B cell (primary cell): ENCODE measurements at regions not wholly inside any gene's neighbourhood (a gene's known extent, or its start where the extent isn't known, plus 50 kb on each side); places are given as distances from the start of the nearest gene placed in this dataset.
"Not testable (repeated sequence)": the region's sequence is repeated elsewhere in the genome, so short reads cannot be mapped to it uniquely, and the experiment has no call there.

Experiments
- ATAC-seq: fragments of 200-7000 bp; cut with Tn5 transposase; one replicate; pipeline ENCODE4 v1.10.0; 2021; ENCODE audit warnings: low read depth, mild to moderate bottlenecking, moderate number of reproducible peaks, moderate library complexity
- CTCF ChIA-PET: fragments of 350-600 bp; sonication (Branson Sonifier 250); formaldehyde crosslinking; loops from one replicate; lab custom pipeline; 2021; ENCODE audit warnings: antibody characterized with exemption, inconsistent platforms; lab: Charles Lee
- POLR2A ChIA-PET: fragments of 350-600 bp; sonication (Branson Sonifier 250); formaldehyde crosslinking; loops from one replicate; lab custom pipeline; 2021; ENCODE audit warnings: antibody characterized with exemption; lab: Charles Lee
- DNase-seq: peaks from one replicate; pipeline ENCODE4 v3.0.0; 2013
- H2AFZ ChIP-seq: 2 replicates; pipeline ENCODE4 v1.6.1; 2012; ENCODE audit warnings: mild to moderate bottlenecking, low read depth, low read length; ENCODE audit not compliant: insufficient read depth, poor library complexity, severe bottlenecking
- H3K27ac ChIP-seq, 2 donors: 1 replicate in 1 of 2; 2 replicates in 1 of 2; pipeline ENCODE4 v1.5.1; 2012 to 2013; ENCODE audit warnings: low read length in 2 of 2, mild to moderate bottlenecking in 2 of 2, moderate library complexity in 1 of 2
- H3K27me3 ChIP-seq, 4 experiments: fragments of 200-600 bp in 1 of 4; sonication (generic) in 1 of 4; replicated peaks in 1 of 4; 1 replicate in 2 of 4; 2 replicates in 2 of 4; pipeline versions ENCODE4 v1.6.1 to v1.7.0; 2013 to 2016; ENCODE audit warnings: low read length in 3 of 4, mild to moderate bottlenecking in 2 of 4, mixed read lengths in 1 of 4, moderate library complexity in 1 of 4; ENCODE audit not compliant: insufficient read depth in 4 of 4, control insufficient read depth in 3 of 4; ENCODE audit errors: control extremely low read depth in 1 of 4
- H3K36me3 ChIP-seq, 2 experiments: replicated peaks in 1 of 2; 1 replicate in 1 of 2; 2 replicates in 1 of 2; pipeline versions ENCODE4 v1.6.1 to v1.7.1; 2013; ENCODE audit warnings: low read length in 1 of 2; ENCODE audit not compliant: insufficient read depth in 2 of 2, control insufficient read depth in 1 of 2; ENCODE audit errors: control extremely low read depth in 1 of 2, extremely low read depth in 1 of 2
- H3K4me1 ChIP-seq, 2 donors: fragments of 200-600 bp in 1 of 2; sonication (generic) in 1 of 2; 1 replicate in 1 of 2; 2 replicates in 1 of 2; pipeline versions ENCODE4 v1.5.1 to v1.6.1; 2013 to 2017; ENCODE audit warnings: low read length in 2 of 2; ENCODE audit not compliant: control insufficient read depth in 2 of 2, insufficient read depth in 2 of 2
- H3K4me2 ChIP-seq: replicated peaks from 2 replicates; pipeline ENCODE3; 2012; ENCODE audit warnings: mild to moderate bottlenecking, low read depth, low read length; ENCODE audit not compliant: poor library complexity, severe bottlenecking
- H3K4me3 ChIP-seq, 5 experiments: fragments of 200-600 bp in 1 of 5; sonication (generic) in 1 of 5; 1 replicate in 3 of 5; 2 replicates in 2 of 5; pipeline versions ENCODE4 v1.5.1 to v1.7.0; 2011 to 2016; ENCODE audit warnings: low read length in 4 of 5, mild to moderate bottlenecking in 4 of 5, low read depth in 2 of 5, control low read depth in 1 of 5, moderate library complexity in 1 of 5; ENCODE audit not compliant: insufficient read depth in 1 of 5; ENCODE audit errors: control extremely low read depth in 1 of 5, extremely low read depth in 1 of 5
- H3K79me2 ChIP-seq: fragments of 200-600 bp; sonication (generic); one replicate; pipeline ENCODE4 v1.6.0; 2016; ENCODE audit warnings: low read length; ENCODE audit not compliant: control insufficient read depth, insufficient read depth
- H3K9ac ChIP-seq: fragments of 200-600 bp; sonication (generic); 2 replicates; pipeline ENCODE4 v1.6.1; 2017; ENCODE audit warnings: mild to moderate bottlenecking, low read length, moderate library complexity
- H3K9me3 ChIP-seq, 3 donors: one replicate each; pipeline versions ENCODE4 v1.6.1 to v1.7.1; 2013; ENCODE audit warnings: low read length in 2 of 3; ENCODE audit not compliant: control insufficient read depth in 2 of 3, insufficient read depth in 1 of 3; ENCODE audit errors: control extremely low read depth in 1 of 3
- H4K20me1 ChIP-seq: 2 replicates; pipeline ENCODE4 v1.6.0; 2012; ENCODE audit warnings: mild to moderate bottlenecking, low read length; ENCODE audit not compliant: insufficient read depth, control insufficient read depth, poor library complexity, severe bottlenecking
- H3K27ac Mint-ChIP-seq: one replicate; pipeline ENCODE4 v1.8.0; 2021; ENCODE audit warnings: mixed read lengths
- H3K27me3 Mint-ChIP-seq: one replicate; pipeline ENCODE4 v1.8.0; 2021; ENCODE audit warnings: mixed read lengths
- H3K4me1 Mint-ChIP-seq: one replicate; pipeline ENCODE4 v1.8.0; 2021; ENCODE audit warnings: mixed read lengths
- H3K4me3 Mint-ChIP-seq: one replicate; pipeline ENCODE4 v1.8.0; 2021; ENCODE audit warnings: mixed read lengths
- H3K9me3 Mint-ChIP-seq: one replicate; pipeline ENCODE4 v1.8.0; 2022; ENCODE audit warnings: mixed read lengths; ENCODE audit not compliant: insufficient read depth
- EZH2 ChIP-seq: IDR thresholded peaks from 2 replicates; pipeline ENCODE4 v1.6.1; 2012; ENCODE audit warnings: borderline replicate concordance, low read depth, mild to moderate bottlenecking, moderate library complexity, low read length; ENCODE audit not compliant: insufficient read depth, poor library complexity, severe bottlenecking
- WGBS: methylation state at CpG from one replicate; pipeline ENCODE4 v1.1.5; 2013; ENCODE audit warnings: missing lambda C conversion rate; ENCODE audit not compliant: insufficient coverage; 5-methylcytosine and 5-hydroxymethylcytosine counted together
- intact Hi-C: fragments of 100-400 bp; cut with micrococcal nuclease; formaldehyde crosslinking; loops from one replicate; pipeline ENCODE4 v1.10.0; 2022

DNA sequence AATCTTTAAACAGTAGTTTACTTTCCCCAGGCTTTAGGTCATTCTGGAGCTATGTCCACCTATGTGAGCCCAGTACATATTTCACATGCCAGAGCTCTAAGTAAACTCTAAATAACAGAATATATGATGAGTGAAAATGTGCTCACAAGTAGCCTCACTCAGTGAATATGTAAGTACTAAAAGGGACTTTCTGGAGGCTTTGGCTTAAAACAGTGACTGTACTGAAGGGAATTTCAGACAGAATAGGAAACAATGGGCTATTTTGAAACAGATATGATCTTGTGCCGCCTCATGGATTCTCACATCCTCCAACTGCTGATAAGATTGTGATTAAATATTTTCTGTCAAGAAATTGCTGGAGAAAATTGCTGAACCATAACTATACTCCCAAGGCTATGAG is 747.9 kb downstream of the SOCS6 start:
- POLR2A ChIA-PET: no interaction called here
- H3K27me3 Mint-ChIP-seq: no peaks in the 10 kb centered on the region
- no peak for DNase-seq

DNA sequence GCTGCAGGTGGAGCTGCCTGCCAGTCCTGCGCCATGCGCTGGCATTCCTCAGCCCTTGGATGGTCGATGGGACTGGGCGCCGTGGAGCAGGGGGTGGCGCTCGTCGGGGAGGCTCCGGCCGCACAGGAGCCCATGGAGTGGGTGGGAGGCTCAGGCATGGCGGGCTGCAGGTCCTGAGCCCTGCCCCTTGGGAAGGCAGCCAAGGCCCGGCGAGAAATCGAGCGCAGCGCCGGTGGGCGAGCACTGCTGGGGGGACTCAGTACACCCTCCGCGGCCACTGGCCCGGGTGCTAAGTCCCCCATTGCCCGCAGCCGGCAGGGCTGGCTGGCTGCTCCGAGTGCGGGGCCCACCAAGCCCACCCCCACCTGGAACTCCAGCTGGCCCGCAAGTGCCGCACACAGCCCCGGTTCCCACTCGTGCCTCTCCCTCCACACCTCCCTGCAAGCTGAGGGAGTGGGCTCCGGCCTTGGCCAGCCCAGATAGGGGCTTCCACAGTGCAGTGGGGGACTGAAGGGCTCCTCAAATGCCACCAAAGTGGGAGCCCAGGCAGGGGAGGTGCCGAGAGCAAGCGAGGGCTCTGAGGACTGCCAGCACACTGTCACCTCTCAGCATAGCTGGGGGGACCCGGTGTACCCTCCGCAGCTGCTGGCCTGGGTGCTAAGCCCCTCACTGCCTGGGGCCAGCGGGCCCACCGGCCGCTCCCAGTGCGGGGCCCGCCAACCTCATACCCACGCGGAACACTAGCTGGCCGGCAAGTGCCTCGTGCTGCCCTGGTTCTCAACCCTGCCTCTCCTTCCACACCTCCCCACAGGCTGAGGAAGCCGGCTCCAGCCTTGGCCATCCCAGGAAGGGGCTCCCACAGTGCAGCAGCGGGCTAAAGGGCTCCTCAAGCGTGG is 742.7 kb downstream of the SOCS6 start:
- intact Hi-C loops, H3K27me3 Mint-ChIP-seq, H3K9ac ChIP-seq, H3K79me2 ChIP-seq, H3K4me1 Mint-ChIP-seq, H3K27me3 ChIP-seq, H3K27ac Mint-ChIP-seq, H2AFZ ChIP-seq, H3K4me3 Mint-ChIP-seq, H4K20me1 ChIP-seq, ATAC-seq, H3K36me3 ChIP-seq, H3K4me1 ChIP-seq, H3K4me2 ChIP-seq, DNase-seq, H3K4me3 ChIP-seq, CTCF ChIA-PET, H3K9me3 Mint-ChIP-seq, POLR2A ChIA-PET, H3K27ac ChIP-seq: not testable (repeated sequence)
- WGBS: 91% methylated on average over 37 of the region's 46 CpGs
- H3K9me3 ChIP-seq: peaks cover 0 to 23% (median 0%) of the 10 kb centered on the region in 3 donors

More for the DNA sequence above, 747.9 kb downstream of the SOCS6 start:
- H3K4me3 ChIP-seq: no peak overlapping the region
- Mint-ChIP-seq H3K27ac (no peak overlapping the region), H3K4me1 (no peaks in the 10 kb centered on the region), H3K9me3 (peaks cover 1% of the 10 kb centered on the region), H3K4me3 (no peak overlapping the region)
- H4K20me1 ChIP-seq: no peaks in the 10 kb centered on the region
- intact Hi-C loops: no loop called here
- no peak overlapping the region for H3K27ac ChIP-seq
- H3K27me3 ChIP-seq: no peaks in the 10 kb centered on the region
- peaks cover 0 to 7% (median 0%) of the 10 kb centered on the region in 3 donors for H3K9me3 ChIP-seq
- TF ChIP-seq EZH2: no peak
- H3K4me1 ChIP-seq: no peaks in the 10 kb centered on the region
- CTCF ChIA-PET: no interaction called here
- H3K36me3 ChIP-seq: no peaks in the 10 kb centered on the region
- no peaks in the 10 kb centered on the region for H3K79me2 ChIP-seq
- H2AFZ ChIP-seq: no peak overlapping the region
- no peak for ATAC-seq
- whole genome bisulfite sequencing: no CpG with 5 or more reads among the region's 1 CpG
- H3K4me2 ChIP-seq: no peak overlapping the region
- no peak overlapping the region for H3K9ac ChIP-seq

- DNase-seq, H3K4me3 Mint-ChIP-seq, H3K4me2 ChIP-seq, CTCF ChIA-PET, ATAC-seq, H3K27ac Mint-ChIP-seq, H2AFZ ChIP-seq, H3K4me1 ChIP-seq, H3K9ac ChIP-seq, H3K4me1 Mint-ChIP-seq, H3K4me3 ChIP-seq, H3K79me2 ChIP-seq, H4K20me1 ChIP-seq, H3K27me3 ChIP-seq, POLR2A ChIA-PET, H3K27me3 Mint-ChIP-seq, H3K9me3 Mint-ChIP-seq, H3K27ac ChIP-seq, intact Hi-C loops, H3K36me3 ChIP-seq: not testable (repeated sequence)
- 98% methylated on average over 5 of the region's 8 CpGs for WGBS
- H3K9me3 ChIP-seq: peaks cover 0 to 23% (median 0%) of the 10 kb centered on the region in 3 donors
Measured at GRCh38 chr18:71030085-71030484, 741.2 kb downstream of the SOCS6 start.
